ENCODE measurements at regions not wholly inside any gene's neighbourhood (a gene's known extent, or its start where the extent isn't known, plus 50 kb on each side); places are given as distances from the start of the nearest gene placed in this dataset.

DNA sequence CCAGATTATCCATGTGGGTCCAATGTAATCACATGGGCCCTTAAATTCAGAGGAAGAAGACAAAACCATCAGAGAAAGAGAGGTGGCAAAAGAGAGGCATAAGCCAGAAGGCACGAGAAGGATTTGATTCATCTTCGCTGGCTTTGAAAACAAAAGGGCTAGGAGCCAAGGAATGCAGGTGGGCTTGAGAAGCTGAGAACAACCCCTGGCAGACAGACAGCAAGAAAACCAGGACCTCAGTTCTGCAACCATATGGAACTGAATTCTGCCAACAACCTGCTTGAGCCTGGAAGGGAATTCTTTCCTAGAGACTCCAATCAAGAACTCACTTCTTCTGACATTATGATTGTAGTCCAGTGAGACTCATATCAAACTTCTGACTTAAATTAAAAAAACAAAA, 1531.8 kb downstream of the PCDH7 start:
- no peak for TF ChIP-seq EZH2phosphoT487 (IDR thresholded peaks at IDR 0.05; ENCODE audit: borderline replicate concordance, low read depth, low read length)
- TF ChIP-seq, protein P1, sequence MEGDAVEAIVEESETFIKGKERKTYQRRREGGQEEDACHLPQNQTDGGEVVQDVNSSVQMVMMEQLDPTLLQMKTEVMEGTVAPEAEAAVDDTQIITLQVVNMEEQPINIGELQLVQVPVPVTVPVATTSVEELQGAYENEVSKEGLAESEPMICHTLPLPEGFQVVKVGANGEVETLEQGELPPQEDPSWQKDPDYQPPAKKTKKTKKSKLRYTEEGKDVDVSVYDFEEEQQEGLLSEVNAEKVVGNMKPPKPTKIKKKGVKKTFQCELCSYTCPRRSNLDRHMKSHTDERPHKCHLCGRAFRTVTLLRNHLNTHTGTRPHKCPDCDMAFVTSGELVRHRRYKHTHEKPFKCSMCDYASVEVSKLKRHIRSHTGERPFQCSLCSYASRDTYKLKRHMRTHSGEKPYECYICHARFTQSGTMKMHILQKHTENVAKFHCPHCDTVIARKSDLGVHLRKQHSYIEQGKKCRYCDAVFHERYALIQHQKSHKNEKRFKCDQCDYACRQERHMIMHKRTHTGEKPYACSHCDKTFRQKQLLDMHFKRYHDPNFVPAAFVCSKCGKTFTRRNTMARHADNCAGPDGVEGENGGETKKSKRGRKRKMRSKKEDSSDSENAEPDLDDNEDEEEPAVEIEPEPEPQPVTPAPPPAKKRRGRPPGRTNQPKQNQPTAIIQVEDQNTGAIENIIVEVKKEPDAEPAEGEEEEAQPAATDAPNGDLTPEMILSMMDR (conservative IDR thresholded peaks at IDR 0.05; ENCODE audit: low read length): no peak
